ENCODE measurements at regions not wholly inside any gene's neighbourhood (a gene's known extent, or its start where the extent isn't known, plus 50 kb on each side); places are given as distances from the start of the nearest gene placed in this dataset.

GRCh38 chr5:38197118-38197517 lies 61.2 kb upstream of the EGFLAM start:
- TF ChIP-seq EP300 (IDR thresholded peaks at IDR 0.05) (no peak), CTCF (IDR thresholded peaks at IDR 0.05) (no peak)
